Mesodermal cell (in vitro differentiated cells): ENCODE measurements at regions not wholly inside any gene's neighbourhood (a gene's known extent, or its start where the extent isn't known, plus 50 kb on each side); places are given as distances from the start of the nearest gene placed in this dataset.

Experiments used
- H3K27ac ChIP-seq: 2 replicates; pipeline ENCODE4 v1.7.0; 2013; ENCODE audit warnings: mild to moderate bottlenecking, low read depth, low read length, moderate library complexity; ENCODE audit not compliant: severe bottlenecking
- H3K36me3 ChIP-seq: 2 replicates; pipeline ENCODE4 v1.7.1; 2013; ENCODE audit warnings: mild to moderate bottlenecking, low read length, moderate library complexity; ENCODE audit not compliant: control insufficient read depth, insufficient read depth
- H3K4me1 ChIP-seq: one replicate; pipeline ENCODE4 v1.7.1; 2013; ENCODE audit warnings: mild to moderate bottlenecking, low read length; ENCODE audit not compliant: insufficient read depth, control insufficient read depth, poor library complexity, severe bottlenecking
- H3K4me3 ChIP-seq: 2 replicates; pipeline ENCODE4 v1.7.0; 2013; ENCODE audit warnings: low read length, control low read depth, mild to moderate bottlenecking; ENCODE audit not compliant: insufficient read depth, poor library complexity, severe bottlenecking; ENCODE audit errors: extremely low read depth
- H3K9me3 ChIP-seq: 2 replicates; pipeline ENCODE4 v1.7.1; 2013; ENCODE audit warnings: mild to moderate bottlenecking, low read length, moderate library complexity; ENCODE audit not compliant: control insufficient read depth
- WGBS, 2 experiments: methylation state at CpG; one replicate each; pipeline ENCODE4 v1.1.5; 2013; ENCODE audit warnings: missing lambda C conversion rate in 2 of 2; ENCODE audit not compliant: insufficient coverage in 2 of 2; 5-methylcytosine and 5-hydroxymethylcytosine counted together

- H3K4me3 ChIP-seq = no peak overlapping the region
- no peaks in the 10 kb centered on the region for H3K36me3 ChIP-seq
- no peaks in the 10 kb centered on the region for H3K9me3 ChIP-seq
- H3K4me1 ChIP-seq = peaks cover 7% of the 10 kb centered on the region
- peak overlapping the region; percentile 42 for H3K27ac ChIP-seq
- WGBS, 2 experiments = 94 to 100% methylated on average over 1 to 3 of the region's 3 CpGs
These were observed 202.6 kb upstream of the TRIB2 start for GRCh38 chr2:12514168-12514567.

GRCh38 chr2:12514631-12515437 is 201.9 kb upstream of the TRIB2 start:
- Histone ChIP-seq H3K9me3 (no peaks in the 10 kb centered on the region), H3K4me3 (no peak overlapping the region), H3K4me1 (peaks cover 7% of the 10 kb centered on the region), H3K27ac (peak overlapping the region; percentile 42), H3K36me3 (no peaks in the 10 kb centered on the region)
- WGBS, 2 experiments = 60 to 70% methylated on average over 1 to 4 of the region's 9 CpGs

- no peaks in the 10 kb centered on the region for H3K36me3 ChIP-seq
- H3K4me3 ChIP-seq = no peak overlapping the region
- H3K4me1 ChIP-seq = peaks cover 7% of the 10 kb centered on the region
- no CpG with 5 or more reads among the region's 1 CpG for WGBS, 2 experiments
- no peak overlapping the region for H3K27ac ChIP-seq
- no peaks in the 10 kb centered on the region for H3K9me3 ChIP-seq
These were observed 200.9 kb upstream of the TRIB2 start for GRCh38 chr2:12515871-12516270.

GRCh38 chr2:12533337-12534005 is 183.3 kb upstream of the TRIB2 start:
- WGBS, 2 experiments = 73 to 100% methylated on average over 1 of the region's 1 CpG
- Histone ChIP-seq H3K36me3 (no peaks in the 10 kb centered on the region), H3K4me1 (peaks cover 13% of the 10 kb centered on the region), H3K4me3 (no peak overlapping the region), H3K27ac (no peak overlapping the region), H3K9me3 (no peaks in the 10 kb centered on the region)

- no peaks in the 10 kb centered on the region for H3K36me3 ChIP-seq
- H3K4me1 ChIP-seq = peaks cover 13% of the 10 kb centered on the region
- no peak overlapping the region for H3K4me3 ChIP-seq
- WGBS, 2 experiments = 0% methylated on average over 1 of the region's 3 CpGs; no CpG with 5 or more reads in 1 of the 2 experiments
- no peaks in the 10 kb centered on the region for H3K9me3 ChIP-seq
- peak overlapping the region; percentile 34 for H3K27ac ChIP-seq
These were observed 182.0 kb upstream of the TRIB2 start for GRCh38 chr2:12534646-12535263.

- WGBS, 2 experiments = 100% methylated on average over 1 of the region's 4 CpGs; no CpG with 5 or more reads in 1 of the 2 experiments
- Histone ChIP-seq H3K4me3 (no peak overlapping the region), H3K36me3 (no peaks in the 10 kb centered on the region), H3K4me1 (peaks cover 13% of the 10 kb centered on the region), H3K27ac (no peak overlapping the region), H3K9me3 (no peaks in the 10 kb centered on the region)
These were observed 179.8 kb upstream of the TRIB2 start for GRCh38 chr2:12536976-12537375.

- no peak overlapping the region for H3K4me3 ChIP-seq
- no peak overlapping the region for H3K27ac ChIP-seq
- no peaks in the 10 kb centered on the region for H3K36me3 ChIP-seq
- no peaks in the 10 kb centered on the region for H3K9me3 ChIP-seq
- H3K4me1 ChIP-seq = peaks cover 11% of the 10 kb centered on the region
- WGBS, 2 experiments = 67 to 86% methylated on average over 1 of the region's 3 CpGs
These were observed 178.5 kb upstream of the TRIB2 start for GRCh38 chr2:12538138-12538694.

GRCh38 chr2:12539336-12539735 is 177.4 kb upstream of the TRIB2 start:
- H3K36me3 ChIP-seq = no peaks in the 10 kb centered on the region
- peaks cover 3% of the 10 kb centered on the region for H3K4me1 ChIP-seq
- H3K4me3 ChIP-seq = no peak overlapping the region
- no peak overlapping the region for H3K27ac ChIP-seq
- 100% methylated on average over 3 of the region's 9 CpGs for WGBS, 2 experiments
- H3K9me3 ChIP-seq = no peaks in the 10 kb centered on the region

- no peak overlapping the region for H3K4me3 ChIP-seq
- no peaks in the 10 kb centered on the region for H3K9me3 ChIP-seq
- no peaks in the 10 kb centered on the region for H3K36me3 ChIP-seq
- H3K4me1 ChIP-seq = no peaks in the 10 kb centered on the region
- 97 to 98% methylated on average over 4 to 6 of the region's 10 CpGs for WGBS, 2 experiments
- no peak overlapping the region for H3K27ac ChIP-seq
These were observed 176.8 kb upstream of the TRIB2 start for GRCh38 chr2:12539776-12540562.
